Lung (tissue), 11 donors: ENCODE measurements at regions not wholly inside any gene's neighbourhood (a gene's known extent, or its start where the extent isn't known, plus 50 kb on each side); places are given as distances from the start of the nearest gene placed in this dataset.

Experiments used
- ATAC-seq: fragments of 200-7000 bp; cut with Tn5 transposase; one replicate; pipeline ENCODE4 v1.9.1; 2020; ENCODE audit warnings: moderate number of reproducible peaks; ENCODE audit not compliant: insufficient read depth, low FRiP score
- DNase-seq, 3 donors: peaks; one replicate each; pipeline ENCODE4 v3.0.0-alpha.2; 2013 to 2017
- H3K27ac ChIP-seq, 2 donors: one replicate each; pipeline ENCODE4 v1.5.1; 2013; ENCODE audit warnings: mild to moderate bottlenecking in 2 of 2, moderate library complexity in 2 of 2, control low read depth in 1 of 2, inconsistent platforms in 1 of 2, low read depth in 1 of 2, low read length in 1 of 2
- H3K27me3 ChIP-seq, 3 donors: one replicate each; pipeline ENCODE4 v1.5.1; 2013; ENCODE audit warnings: low read length in 2 of 3; ENCODE audit not compliant: control insufficient read depth in 3 of 3, insufficient read depth in 3 of 3
- H3K36me3 ChIP-seq, 4 donors: one replicate each; pipeline ENCODE4 v1.5.1; 2013; ENCODE audit warnings: low read length in 4 of 4, mild to moderate bottlenecking in 1 of 4, moderate library complexity in 1 of 4; ENCODE audit not compliant: control insufficient read depth in 4 of 4, insufficient read depth in 4 of 4
- H3K4me1 ChIP-seq, 5 donors: one replicate each; pipeline ENCODE4 v1.5.1; 2013; ENCODE audit warnings: low read length in 5 of 5, mild to moderate bottlenecking in 2 of 5, moderate library complexity in 1 of 5; ENCODE audit not compliant: control insufficient read depth in 5 of 5, insufficient read depth in 5 of 5
- H3K4me3 ChIP-seq: one replicate; pipeline ENCODE4 v1.5.1; 2013; ENCODE audit warnings: mild to moderate bottlenecking, control low read depth, moderate library complexity
- H3K9ac ChIP-seq, 2 donors: one replicate each; pipeline ENCODE4 v1.5.1; 2013; ENCODE audit warnings: low read length in 2 of 2, control low read depth in 1 of 2; ENCODE audit not compliant: insufficient read depth in 1 of 2
- H3K9me3 ChIP-seq, 4 donors: one replicate each; pipeline ENCODE4 v1.5.1; 2013; ENCODE audit warnings: low read length in 3 of 4, mild to moderate bottlenecking in 1 of 4, moderate library complexity in 1 of 4; ENCODE audit not compliant: control insufficient read depth in 4 of 4, insufficient read depth in 3 of 4
- CTCF ChIP-seq: IDR thresholded peaks from 2 replicates; pipeline ENCODE4 v1.5.1; 2012; ENCODE audit warnings: mild to moderate bottlenecking; ENCODE audit errors: control extremely low read depth, extremely low read depth
- WGBS, 2 donors: extraction: QIAGEN DNeasy Blood & Tissue Kit; methylation state at CpG; one replicate each; pipeline ENCODE4 v1.1.7; 2013; 5-methylcytosine and 5-hydroxymethylcytosine counted together
- donor health status: control.
- donor health status: control.
- donor health status: Bipolar disorder and iron deficiency.
- donor health status: healthy.
- donor health status: DM: yes; HTN: yes; CAD: no.

- 83 to 85% methylated on average over 3 of the region's 3 CpGs for WGBS, 2 donors
- H3K36me3 ChIP-seq: no peaks in the 10 kb centered on the region
Measured at GRCh38 chr4:176433983-176434382, 114.2 kb downstream of the SPCS3 start.

DNA sequence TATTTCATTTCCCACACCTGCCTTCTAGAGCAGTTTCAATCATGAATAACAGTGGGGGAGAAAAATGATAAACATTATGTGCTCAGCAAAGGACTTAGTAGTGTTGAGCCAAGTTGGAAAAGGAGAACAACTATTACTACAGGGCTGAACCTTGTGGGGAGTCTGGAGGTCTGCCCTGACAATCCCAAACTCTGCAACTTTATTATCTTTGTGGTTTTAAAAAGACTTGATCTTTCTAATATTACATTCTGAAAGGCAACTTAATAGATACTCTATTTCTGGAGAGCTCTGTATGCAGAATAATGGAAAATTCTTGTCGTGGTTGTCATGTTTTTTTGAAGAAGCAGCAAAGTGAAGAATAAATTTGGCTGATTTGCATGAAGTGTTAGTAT lies 116.1 kb downstream of the SPCS3 start:
- Histone ChIP-seq H3K4me3 (no peak overlapping the region), H3K9ac (no peak overlapping the region), H3K27me3 (no peaks in the 10 kb centered on the region), H3K9me3 (no peaks in the 10 kb centered on the region), H3K36me3 (no peaks in the 10 kb centered on the region), H3K27ac (no peak overlapping the region), H3K4me1 (no peaks in the 10 kb centered on the region)
- ATAC-seq: no peak
- DNase-seq: no peak
- no peak for TF ChIP-seq CTCF
- 63 to 66% methylated on average over 1 of the region's 1 CpG for WGBS, 2 donors

More at GRCh38 chr4:176433983-176434382, 114.2 kb downstream of the SPCS3 start:
- ATAC-seq: no peak
- no peak for DNase-seq
- no peak for TF ChIP-seq CTCF
- H3K27me3 ChIP-seq: no peaks in the 10 kb centered on the region
- no peaks in the 10 kb centered on the region for H3K9me3 ChIP-seq
- no peak overlapping the region for H3K27ac ChIP-seq
- H3K4me3 ChIP-seq: no peak overlapping the region
- H3K9ac ChIP-seq: no peak overlapping the region
- no peaks in the 10 kb centered on the region for H3K4me1 ChIP-seq

DNA sequence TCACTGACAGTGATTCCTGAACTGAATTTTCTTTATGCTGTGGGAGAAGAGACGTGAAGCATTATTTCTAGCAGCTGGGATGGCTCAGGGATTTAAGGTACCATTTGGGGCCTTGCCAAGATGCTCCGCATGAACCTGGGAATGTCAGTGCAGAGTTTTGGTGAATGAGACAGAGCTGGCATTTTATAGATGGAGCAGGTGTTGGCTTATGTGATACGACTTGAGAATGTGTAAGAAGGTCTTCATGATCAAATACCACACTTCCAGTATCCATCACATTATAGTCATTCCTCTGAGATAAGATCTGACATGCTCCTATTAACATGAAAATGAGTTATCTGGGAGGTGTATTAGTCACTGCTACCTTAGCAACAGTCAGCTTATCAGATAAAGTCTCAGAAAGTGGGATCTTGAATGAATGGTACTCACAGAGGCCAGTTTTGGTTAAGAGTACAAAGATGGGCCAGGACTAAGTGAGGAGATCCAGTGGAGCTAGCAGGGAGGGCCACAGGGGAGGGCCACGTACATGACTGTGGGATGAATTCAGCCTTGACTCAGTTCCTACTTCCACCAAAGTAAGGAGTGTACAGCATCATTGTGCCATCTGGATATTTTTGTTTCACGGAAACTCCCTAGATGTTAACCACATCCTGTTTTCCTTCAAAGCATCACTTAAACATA lies 116.7 kb downstream of the SPCS3 start:
- no peak for TF ChIP-seq CTCF
- no peak for ATAC-seq
- no peaks in the 10 kb centered on the region for H3K4me1 ChIP-seq
- H3K27me3 ChIP-seq: no peaks in the 10 kb centered on the region
- DNase-seq: no peak
- no peaks in the 10 kb centered on the region for H3K36me3 ChIP-seq
- WGBS, 2 donors: 70 to 75% methylated on average over 5 of the region's 5 CpGs
- H3K27ac ChIP-seq: no peak overlapping the region
- no peaks in the 10 kb centered on the region for H3K9me3 ChIP-seq
- H3K4me3 ChIP-seq: no peak overlapping the region
- H3K9ac ChIP-seq: no peak overlapping the region

DNA sequence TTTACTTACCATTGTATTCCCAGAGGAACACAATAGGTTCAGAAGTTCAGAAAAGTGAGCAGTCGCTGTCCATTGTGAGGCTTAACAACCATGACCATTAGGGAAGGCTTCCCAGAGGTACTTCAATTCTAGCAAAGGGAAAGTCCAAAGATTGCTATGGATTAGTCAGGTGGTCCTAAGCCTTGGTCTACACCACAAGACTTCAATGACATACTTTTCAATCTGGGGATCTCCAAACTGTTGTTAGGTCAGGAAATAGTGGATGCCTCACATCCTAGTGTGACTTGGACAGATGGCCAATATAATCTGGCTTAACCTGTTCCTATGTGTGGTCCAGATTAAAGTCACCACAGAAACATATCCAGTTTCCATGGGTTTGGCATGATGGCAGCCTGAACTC lies 118.0 kb downstream of the SPCS3 start:
- DNase-seq: no peak
- no peaks in the 10 kb centered on the region for H3K27me3 ChIP-seq
- no peak for ATAC-seq
- no peaks in the 10 kb centered on the region for H3K36me3 ChIP-seq
- no peak overlapping the region for H3K27ac ChIP-seq
- H3K9ac ChIP-seq: no peak overlapping the region
- H3K4me1 ChIP-seq: no peaks in the 10 kb centered on the region
- no peaks in the 10 kb centered on the region for H3K9me3 ChIP-seq
- WGBS, 2 donors: 89 to 94% methylated on average over 1 of the region's 1 CpG
- no peak for TF ChIP-seq CTCF
- no peak overlapping the region for H3K4me3 ChIP-seq
